SK-N-SH (cell line): ENCODE measurements at regions not wholly inside any gene's neighbourhood (a gene's known extent, or its start where the extent isn't known, plus 50 kb on each side); places are given as distances from the start of the nearest gene placed in this dataset.

Experiments used
- CTCF ChIA-PET: fragments of 300-600, 350-600 bp; formaldehyde crosslinking; extraction: SDS; loops from one replicate; lab custom pipeline; 2021; lab: Yijun Ruan, JAX
- POLR2A ChIA-PET: fragments of 350-600 bp; sonication (Branson Sonifier 250); formaldehyde crosslinking; extraction: SDS; loops from one replicate; lab custom pipeline; 2020; ENCODE audit warnings: antibody characterized with exemption, inconsistent platforms; lab: Yijun Ruan, JAX
- DNase-seq: peaks from one replicate; pipeline ENCODE4 v3.0.0; 2012
- H2AFZ ChIP-seq: fragments of 200-600 bp; sonication (generic); 2 replicates; pipeline ENCODE4 v1.8.1; 2016; ENCODE audit warnings: antibody characterized with exemption, mild to moderate bottlenecking, low read depth
- H3F3A ChIP-seq: fragments of 200-600 bp; sonication (generic); replicated peaks from 2 replicates; pipeline ENCODE3; 2016; ENCODE audit warnings: antibody characterized with exemption, mild to moderate bottlenecking; ENCODE audit not compliant: insufficient read depth
- H3K27ac ChIP-seq, 2 experiments: fragments of 200-500 bp in 1 of 2; fragments of 200-600 bp in 1 of 2; sonication (Bioruptor generic) in 1 of 2; sonication (generic), shearing (Covaris generic) in 1 of 2; 2 replicates each; pipeline versions ENCODE4 v1.5.1 to v1.6.1; 2014 to 2016; ENCODE audit warnings: low read depth in 2 of 2, inconsistent platforms in 1 of 2, low read length in 1 of 2, mild to moderate bottlenecking in 1 of 2, mixed read lengths in 1 of 2
- H3K27me3 ChIP-seq: fragments of 200-600 bp; sonication (generic), shearing (Covaris generic); 2 replicates; pipeline ENCODE4 v1.6.1; 2016; ENCODE audit warnings: mixed run types; ENCODE audit not compliant: insufficient read depth
- H3K36me3 ChIP-seq, 2 experiments: fragments of 200-500 bp in 1 of 2; fragments of 200-600 bp in 1 of 2; sonication (Bioruptor generic) in 1 of 2; sonication (generic) in 1 of 2; replicated peaks in 1 of 2; 2 replicates each; pipeline versions ENCODE3 to v1.5.1; 2014 to 2016; ENCODE audit warnings: low read length in 1 of 2, mild to moderate bottlenecking in 1 of 2; ENCODE audit not compliant: insufficient read depth in 2 of 2, control insufficient read depth in 1 of 2
- H3K4me1 ChIP-seq, 2 experiments: fragments of 200-500 bp in 1 of 2; fragments of 200-600 bp in 1 of 2; sonication (Bioruptor generic) in 1 of 2; sonication (generic), shearing (Covaris generic) in 1 of 2; 2 replicates each; pipeline versions ENCODE4 v1.5.1 to v1.6.1; 2014 to 2016; ENCODE audit warnings: low read depth in 1 of 2, low read length in 1 of 2, mixed run types in 1 of 2; ENCODE audit not compliant: insufficient read depth in 2 of 2, control insufficient read depth in 1 of 2
- H3K4me2 ChIP-seq: fragments of 200-600 bp; sonication (generic), shearing (Covaris generic); 2 replicates; pipeline ENCODE4 v1.6.1; 2017; ENCODE audit warnings: mixed run types
- H3K4me3 ChIP-seq, 2 experiments: fragments of 200-500 bp in 1 of 2; fragments of 200-600 bp in 1 of 2; sonication (Bioruptor generic) in 1 of 2; sonication (generic), shearing (Covaris generic) in 1 of 2; 2 replicates each; pipeline versions ENCODE4 v1.5.1 to v1.8.1; 2014 to 2016; ENCODE audit warnings: low read depth in 2 of 2, inconsistent platforms in 1 of 2, low read length in 1 of 2, mild to moderate bottlenecking in 1 of 2, mixed read lengths in 1 of 2, moderate library complexity in 1 of 2
- H3K79me2 ChIP-seq: fragments of 200-600 bp; sonication (generic); 2 replicates; pipeline ENCODE4 v1.8.1; 2017; ENCODE audit warnings: mild to moderate bottlenecking; ENCODE audit not compliant: insufficient read depth
- H3K9ac ChIP-seq: fragments of 200-600 bp; sonication (generic); 2 replicates; pipeline ENCODE4 v1.6.1; 2017; ENCODE audit warnings: mixed run types
- H3K9me2 ChIP-seq: fragments of 200-600 bp; sonication (generic); 2 replicates; pipeline ENCODE4 v1.6.1; 2017; ENCODE audit warnings: mixed run types
- H3K9me3 ChIP-seq: fragments of 200-600 bp; sonication (generic); 2 replicates; pipeline ENCODE4 v1.6.1; 2017; ENCODE audit warnings: mixed run types, mild to moderate bottlenecking, moderate library complexity
- H4K20me1 ChIP-seq: fragments of 200-600 bp; sonication (generic); 2 replicates; pipeline ENCODE4 v1.6.1; 2017; ENCODE audit warnings: mild to moderate bottlenecking, mixed run types; ENCODE audit not compliant: insufficient read depth
- ELF1 ChIP-seq: IDR thresholded peaks from 2 replicates; pipeline ENCODE4 v1.4.0; 2012
- EZH2phosphoT487 ChIP-seq: fragments of 200-600 bp; sonication (generic); IDR thresholded peaks from 2 replicates; pipeline ENCODE4 v1.6.1; 2017; ENCODE audit warnings: low read depth, mixed run types, mild to moderate bottlenecking, antibody characterized with exemption, moderate library complexity, borderline replicate concordance
- FOSL2 ChIP-seq: IDR thresholded peaks from 2 replicates; pipeline ENCODE4 v1.4.0; 2012; ENCODE audit warnings: low read depth, mild to moderate bottlenecking, moderate library complexity, borderline replicate concordance
- FOXM1 ChIP-seq: IDR thresholded peaks from 2 replicates; pipeline ENCODE4 v1.4.0; 2012; ENCODE audit warnings: low read depth, mild to moderate bottlenecking
- GABPA ChIP-seq: IDR thresholded peaks from 2 replicates; pipeline ENCODE4 v1.4.0; 2012; ENCODE audit warnings: low read depth, mild to moderate bottlenecking
- MXI1 ChIP-seq: IDR thresholded peaks from 2 replicates; pipeline ENCODE4 v1.6.1; 2012; ENCODE audit warnings: mild to moderate bottlenecking, low read depth, low read length, improper control_type of control experiment
- NFIC ChIP-seq: IDR thresholded peaks from 2 replicates; pipeline ENCODE4 v1.4.0; 2012; ENCODE audit warnings: borderline replicate concordance
- POLR2AphosphoS5 ChIP-seq: IDR thresholded peaks from 2 replicates; pipeline ENCODE4 v1.6.1; 2012; ENCODE audit warnings: low read depth, low read length
- SIN3A ChIP-seq: IDR thresholded peaks from 2 replicates; pipeline ENCODE4 v1.6.1; 2012; ENCODE audit warnings: low read depth, mild to moderate bottlenecking, low read length, moderate library complexity, borderline replicate concordance
- SMC3 ChIP-seq: IDR thresholded peaks from 2 replicates; pipeline ENCODE4 v1.6.1; 2012; ENCODE audit warnings: low read depth, low read length, improper control_type of control experiment
- USF2 ChIP-seq: fragments of 150-350 bp; IDR thresholded peaks from 2 replicates; pipeline ENCODE4 v1.6.1; 2017; ENCODE audit warnings: antibody characterized with exemption, low read length, low read depth, borderline replicate concordance
- WGBS: methylation state at CpG from one replicate; pipeline ENCODE4 v1.1.6; 2017; ENCODE audit warnings: low lambda C conversion rate; 5-methylcytosine and 5-hydroxymethylcytosine counted together
- TF ChIP-seq, protein P1 (sequence below): IDR thresholded peaks from 2 replicates; pipeline ENCODE4 v1.4.0; 2012; ENCODE audit warnings: low read depth
- TF ChIP-seq, protein P2 (sequence below): IDR thresholded peaks from 2 replicates; pipeline ENCODE4 v1.4.0; 2012; ENCODE audit warnings: low read depth, borderline replicate concordance
- TF ChIP-seq, protein P3 (sequence below): IDR thresholded peaks from 2 replicates; pipeline ENCODE4; 2012

GRCh38 chr5:168132241-168132641 is 159.2 kb upstream of the WWC1 start:
- Histone ChIP-seq H3K9me2 (no peaks in the 10 kb centered on the region), H3K27me3 (no peaks in the 10 kb centered on the region), H3K9ac (no peak overlapping the region), H3K4me2 (no peak overlapping the region), H3K79me2 (no peaks in the 10 kb centered on the region), H3K36me3 (no peaks in the 10 kb centered on the region), H3K27ac (no peak overlapping the region), H3K4me1 (peaks cover 0 to 3% of the 10 kb centered on the region in 2 experiments; a peak in 1 of 4 replicates), H4K20me1 (no peaks in the 10 kb centered on the region), H3K9me3 (no peaks in the 10 kb centered on the region), H3K4me3 (no peak overlapping the region), H2AFZ (no peak overlapping the region), H3F3A (no peaks in the 10 kb centered on the region)
- 59% methylated on average over 3 of the region's 3 CpGs for WGBS
- ChIA-PET CTCF (interaction anchor here (0.7 to 1.3 kb wide), 3 partner anchors 10 to 56 kb away, joined by 3 read pairs; no protein-coding TSS in a partner anchor), POLR2A (interaction anchor here (0.9 kb wide), 1 partner anchor 16 kb away, joined by 4 read pairs; no protein-coding TSS in a partner anchor)
- TF ChIP-seq POLR2AphosphoS5, result no peak
- no peak for TF ChIP-seq NFIC
- TF ChIP-seq, protein P1, sequence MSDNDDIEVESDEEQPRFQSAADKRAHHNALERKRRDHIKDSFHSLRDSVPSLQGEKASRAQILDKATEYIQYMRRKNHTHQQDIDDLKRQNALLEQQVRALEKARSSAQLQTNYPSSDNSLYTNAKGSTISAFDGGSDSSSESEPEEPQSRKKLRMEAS, result no peak
- TF ChIP-seq GABPA, result no peak
- TF ChIP-seq, protein P2, sequence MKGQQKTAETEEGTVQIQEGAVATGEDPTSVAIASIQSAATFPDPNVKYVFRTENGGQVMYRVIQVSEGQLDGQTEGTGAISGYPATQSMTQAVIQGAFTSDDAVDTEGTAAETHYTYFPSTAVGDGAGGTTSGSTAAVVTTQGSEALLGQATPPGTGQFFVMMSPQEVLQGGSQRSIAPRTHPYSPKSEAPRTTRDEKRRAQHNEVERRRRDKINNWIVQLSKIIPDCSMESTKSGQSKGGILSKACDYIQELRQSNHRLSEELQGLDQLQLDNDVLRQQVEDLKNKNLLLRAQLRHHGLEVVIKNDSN, result no peak
- TF ChIP-seq FOSL2, result no peak
- TF ChIP-seq USF2, result no peak
- no peak for DNase-seq

DNA sequence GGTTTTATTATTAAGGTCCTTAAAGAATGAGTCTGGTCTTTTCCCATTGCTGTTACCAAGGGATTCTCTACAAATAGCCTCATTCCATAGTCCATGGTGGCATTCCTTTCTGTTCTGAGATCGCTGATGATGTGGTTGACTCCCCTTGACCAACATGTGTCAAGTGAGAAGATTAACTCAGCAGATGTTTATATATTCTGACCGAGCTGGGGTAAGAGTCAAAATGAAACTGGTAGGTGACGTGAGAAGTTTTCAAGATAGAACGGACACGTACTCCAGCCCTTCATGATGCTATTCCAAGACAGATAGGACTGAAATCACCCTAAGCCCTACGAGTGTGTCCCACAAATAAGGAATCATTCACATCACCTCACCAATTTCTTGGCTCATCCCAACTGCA is 155.5 kb upstream of the WWC1 start:
- Histone ChIP-seq H3K27me3 (no peaks in the 10 kb centered on the region), H3K36me3 (no peaks in the 10 kb centered on the region), H3K27ac (no peak overlapping the region), H3K4me3 (no peak overlapping the region), H3K9ac (no peak overlapping the region), H3K4me2 (no peak overlapping the region), H3K9me2 (no peaks in the 10 kb centered on the region), H3K4me1 (no peaks in the 10 kb centered on the region; a peak in 1 of 4 replicates), H3F3A (no peaks in the 10 kb centered on the region), H2AFZ (no peak overlapping the region), H3K9me3 (no peaks in the 10 kb centered on the region), H3K79me2 (no peaks in the 10 kb centered on the region), H4K20me1 (no peaks in the 10 kb centered on the region)
- POLR2A ChIA-PET, result no interaction called here
- WGBS, result 43% methylated on average over 6 of the region's 6 CpGs
- no peak for DNase-seq
- CTCF ChIA-PET, result interaction anchor here (0.6 to 1.2 kb wide), 4 partner anchors 21 to 935 kb away, joined by 3 to 4 read pairs (median 3); no protein-coding TSS in a partner anchor
- no peak for TF ChIP-seq FOXM1
- no peak for TF ChIP-seq FOSL2
- TF ChIP-seq NFIC, result no peak
- no peak for TF ChIP-seq MXI1
- TF ChIP-seq SMC3, result no peak
- no peak for TF ChIP-seq SIN3A
- no peak for TF ChIP-seq ELF1
- TF ChIP-seq, protein P3, sequence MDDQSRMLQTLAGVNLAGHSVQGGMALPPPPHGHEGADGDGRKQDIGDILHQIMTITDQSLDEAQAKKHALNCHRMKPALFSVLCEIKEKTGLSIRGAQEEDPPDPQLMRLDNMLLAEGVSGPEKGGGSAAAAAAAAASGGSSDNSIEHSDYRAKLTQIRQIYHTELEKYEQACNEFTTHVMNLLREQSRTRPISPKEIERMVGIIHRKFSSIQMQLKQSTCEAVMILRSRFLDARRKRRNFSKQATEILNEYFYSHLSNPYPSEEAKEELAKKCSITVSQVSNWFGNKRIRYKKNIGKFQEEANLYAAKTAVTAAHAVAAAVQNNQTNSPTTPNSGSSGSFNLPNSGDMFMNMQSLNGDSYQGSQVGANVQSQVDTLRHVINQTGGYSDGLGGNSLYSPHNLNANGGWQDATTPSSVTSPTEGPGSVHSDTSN, result no peak
- no peak for TF ChIP-seq EZH2phosphoT487
